ENCODE measurements at regions not wholly inside any gene's neighbourhood (a gene's known extent, or its start where the extent isn't known, plus 50 kb on each side); places are given as distances from the start of the nearest gene placed in this dataset.

- H3K27me3 Mint-ChIP-seq (ENCODE audit: low read depth in 3 of 3) = no peaks in the 10 kb centered on the region
- WGBS (ENCODE audit: insufficient coverage) = 100% methylated on average over 2 of the region's 4 CpGs
- H3K4me1 Mint-ChIP-seq = no peaks in the 10 kb centered on the region
- Histone ChIP-seq H3K79me2 (ENCODE audit: insufficient read depth, low read length) (no peaks in the 10 kb centered on the region), H3K4me3 (replicated peaks in 1 of 3; ENCODE audit: low read depth in 2 of 3, low read length in 3 of 3) (no peak overlapping the region), H3K9me3 (replicated peaks in 1 of 2; ENCODE audit: control insufficient read depth in 1 of 2, insufficient read depth in 1 of 2, low read length in 2 of 2) (no peaks in the 10 kb centered on the region), H3K9ac (ENCODE audit: insufficient read depth, low read length, poor library complexity, severe bottlenecking) (no peak overlapping the region), H3K27me3 (ENCODE audit: control insufficient read depth in 2 of 2, insufficient read depth in 2 of 2, low read length in 2 of 2) (no peaks in the 10 kb centered on the region), H3K4me2 (replicated peaks; ENCODE audit: extremely low read depth, low read length, poor library complexity, severe bottlenecking) (no peak overlapping the region), H3K4me1 (ENCODE audit: control insufficient read depth in 1 of 2, insufficient read depth in 2 of 2, low read length in 2 of 2) (no peaks in the 10 kb centered on the region), H2AFZ (ENCODE audit: insufficient read depth, low read depth, low read length, poor library complexity, severe bottlenecking) (no peak overlapping the region), H3K36me3 (replicated peaks in 1 of 2; ENCODE audit: control insufficient read depth in 1 of 2, insufficient read depth in 2 of 2, low read length in 2 of 2) (no peaks in the 10 kb centered on the region), H3K27ac (ENCODE audit: low read depth in 1 of 2, low read length in 2 of 2) (no peak overlapping the region), H4K20me1 (ENCODE audit: insufficient read depth, low read length) (no peaks in the 10 kb centered on the region)
- DNase-seq = no peak
- H3K4me3 Mint-ChIP-seq = no peak overlapping the region
- no peaks in the 10 kb centered on the region for H3K9me3 Mint-ChIP-seq
- H3K27ac Mint-ChIP-seq = no peak overlapping the region
- intact Hi-C loops (cut with micrococcal nuclease) = no loop called here
- no peak for TF ChIP-seq CTCF (IDR thresholded peaks at IDR 0.05)
- no peaks in the 10 kb centered on the region for H3K36me3 Mint-ChIP-seq
These were observed 639.7 kb downstream of the LMO4 start for GRCh38 chr1:87968197-87968955.

GRCh38 chr1:87969040-87969439 lies 640.4 kb downstream of the LMO4 start:
- H3K27me3 ChIP-seq (ENCODE audit: control insufficient read depth in 2 of 2, insufficient read depth in 2 of 2, low read length in 2 of 2) = no peaks in the 10 kb centered on the region
- no peaks in the 10 kb centered on the region for H3K9me3 Mint-ChIP-seq

More at GRCh38 chr1:87969040-87969439, 640.4 kb downstream of the LMO4 start:
- DNase-seq = no peak
- H3K9ac ChIP-seq (ENCODE audit: insufficient read depth, low read length, poor library complexity, severe bottlenecking) = no peak overlapping the region
- H3K4me3 Mint-ChIP-seq = no peak overlapping the region
- no peaks in the 10 kb centered on the region for H3K36me3 Mint-ChIP-seq
- intact Hi-C loops (cut with micrococcal nuclease) = no loop called here
- no peaks in the 10 kb centered on the region for H3K9me3 ChIP-seq (replicated peaks in 1 of 2; ENCODE audit: control insufficient read depth in 1 of 2, insufficient read depth in 1 of 2, low read length in 2 of 2)
- no peak for TF ChIP-seq CTCF (IDR thresholded peaks at IDR 0.05)
- no peak overlapping the region for H3K4me2 ChIP-seq (replicated peaks; ENCODE audit: extremely low read depth, low read length, poor library complexity, severe bottlenecking)
- H3K4me1 ChIP-seq (ENCODE audit: control insufficient read depth in 1 of 2, insufficient read depth in 2 of 2, low read length in 2 of 2) = no peaks in the 10 kb centered on the region
- H3K27ac ChIP-seq (ENCODE audit: low read depth in 1 of 2, low read length in 2 of 2) = no peak overlapping the region
- H3K36me3 ChIP-seq (replicated peaks in 1 of 2; ENCODE audit: control insufficient read depth in 1 of 2, insufficient read depth in 2 of 2, low read length in 2 of 2) = no peaks in the 10 kb centered on the region
- no CpG with 5 or more reads among the region's 2 CpGs for WGBS (ENCODE audit: insufficient coverage)
- H4K20me1 ChIP-seq (ENCODE audit: insufficient read depth, low read length) = no peaks in the 10 kb centered on the region
- H3K79me2 ChIP-seq (ENCODE audit: insufficient read depth, low read length) = no peaks in the 10 kb centered on the region
- no peak overlapping the region for H3K4me3 ChIP-seq (replicated peaks in 1 of 3; ENCODE audit: low read depth in 2 of 3, low read length in 3 of 3)
- H3K4me1 Mint-ChIP-seq = no peaks in the 10 kb centered on the region
- no peaks in the 10 kb centered on the region for H3K27me3 Mint-ChIP-seq (ENCODE audit: low read depth in 3 of 3)
- no peak overlapping the region for H3K27ac Mint-ChIP-seq
- no peak overlapping the region for H2AFZ ChIP-seq (ENCODE audit: insufficient read depth, low read depth, low read length, poor library complexity, severe bottlenecking)

All from CD14-positive monocyte (primary cell).